ENCODE measurements at regions not wholly inside any gene's neighbourhood (a gene's known extent, or its start where the extent isn't known, plus 50 kb on each side); places are given as distances from the start of the nearest gene placed in this dataset.

- Mint-ChIP-seq H3K4me1 (peaks cover 40% of the 10 kb centered on the region), H3K27ac (no peak overlapping the region), H3K4me3 (no peak overlapping the region), H3K9me3 (no peaks in the 10 kb centered on the region), H3K27me3 (ENCODE audit: low read depth) (peaks cover 13% of the 10 kb centered on the region), H3K36me3 (no peaks in the 10 kb centered on the region)
- DNase-seq (ENCODE audit: low spot score in 2 of 2, unreplicated experiment in 2 of 2) = no peak
- TF ChIP-seq, protein P1, sequence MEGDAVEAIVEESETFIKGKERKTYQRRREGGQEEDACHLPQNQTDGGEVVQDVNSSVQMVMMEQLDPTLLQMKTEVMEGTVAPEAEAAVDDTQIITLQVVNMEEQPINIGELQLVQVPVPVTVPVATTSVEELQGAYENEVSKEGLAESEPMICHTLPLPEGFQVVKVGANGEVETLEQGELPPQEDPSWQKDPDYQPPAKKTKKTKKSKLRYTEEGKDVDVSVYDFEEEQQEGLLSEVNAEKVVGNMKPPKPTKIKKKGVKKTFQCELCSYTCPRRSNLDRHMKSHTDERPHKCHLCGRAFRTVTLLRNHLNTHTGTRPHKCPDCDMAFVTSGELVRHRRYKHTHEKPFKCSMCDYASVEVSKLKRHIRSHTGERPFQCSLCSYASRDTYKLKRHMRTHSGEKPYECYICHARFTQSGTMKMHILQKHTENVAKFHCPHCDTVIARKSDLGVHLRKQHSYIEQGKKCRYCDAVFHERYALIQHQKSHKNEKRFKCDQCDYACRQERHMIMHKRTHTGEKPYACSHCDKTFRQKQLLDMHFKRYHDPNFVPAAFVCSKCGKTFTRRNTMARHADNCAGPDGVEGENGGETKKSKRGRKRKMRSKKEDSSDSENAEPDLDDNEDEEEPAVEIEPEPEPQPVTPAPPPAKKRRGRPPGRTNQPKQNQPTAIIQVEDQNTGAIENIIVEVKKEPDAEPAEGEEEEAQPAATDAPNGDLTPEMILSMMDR (IDR thresholded peaks at IDR 0.05; ENCODE audit: unreplicated experiment) = no peak
Measured at GRCh38 chr15:81747482-81747881, 298.3 kb downstream of the MEX3B start.

GRCh38 chr15:81747026-81747425, 298.8 kb downstream of the MEX3B start:
- H3K27ac Mint-ChIP-seq = no peak overlapping the region
- TF ChIP-seq, protein P1 (IDR thresholded peaks at IDR 0.05; ENCODE audit: unreplicated experiment) = no peak
- H3K4me3 Mint-ChIP-seq = no peak overlapping the region
- H3K9me3 Mint-ChIP-seq = no peaks in the 10 kb centered on the region
- peaks cover 13% of the 10 kb centered on the region for H3K27me3 Mint-ChIP-seq (ENCODE audit: low read depth)
- no peak for DNase-seq (ENCODE audit: low spot score in 2 of 2, unreplicated experiment in 2 of 2)
- H3K36me3 Mint-ChIP-seq = no peaks in the 10 kb centered on the region
- H3K4me1 Mint-ChIP-seq = peaks cover 36% of the 10 kb centered on the region

DNA sequence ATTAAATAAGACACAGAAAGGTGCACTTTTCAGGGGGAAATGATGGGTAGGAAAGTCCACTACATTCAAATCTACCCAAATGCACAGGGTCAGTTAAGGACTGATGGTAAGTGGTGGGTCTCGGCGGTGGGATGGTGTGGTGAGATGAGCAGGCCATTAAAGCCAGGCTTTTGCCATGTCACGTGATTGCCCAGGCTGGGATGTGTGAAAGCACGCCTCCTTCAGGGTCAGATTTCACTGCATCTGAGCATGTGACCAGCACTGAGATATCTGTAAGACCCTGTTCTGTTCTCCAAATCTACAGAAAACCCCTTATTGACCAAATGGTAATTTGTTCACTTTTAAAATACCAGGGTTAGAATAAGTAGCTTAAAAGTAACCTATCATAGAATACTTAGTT, 301.5 kb downstream of the MEX3B start:
- Mint-ChIP-seq H3K27ac (no peak overlapping the region), H3K4me1 (peaks cover 18% of the 10 kb centered on the region), H3K4me3 (no peak overlapping the region), H3K27me3 (ENCODE audit: low read depth) (peaks cover 8% of the 10 kb centered on the region), H3K9me3 (peaks cover 8% of the 10 kb centered on the region), H3K36me3 (peaks cover 8% of the 10 kb centered on the region)
- TF ChIP-seq, protein P1 (IDR thresholded peaks at IDR 0.05; ENCODE audit: unreplicated experiment) = no peak
- DNase-seq (ENCODE audit: low spot score in 2 of 2, unreplicated experiment in 2 of 2) = no peak

DNA sequence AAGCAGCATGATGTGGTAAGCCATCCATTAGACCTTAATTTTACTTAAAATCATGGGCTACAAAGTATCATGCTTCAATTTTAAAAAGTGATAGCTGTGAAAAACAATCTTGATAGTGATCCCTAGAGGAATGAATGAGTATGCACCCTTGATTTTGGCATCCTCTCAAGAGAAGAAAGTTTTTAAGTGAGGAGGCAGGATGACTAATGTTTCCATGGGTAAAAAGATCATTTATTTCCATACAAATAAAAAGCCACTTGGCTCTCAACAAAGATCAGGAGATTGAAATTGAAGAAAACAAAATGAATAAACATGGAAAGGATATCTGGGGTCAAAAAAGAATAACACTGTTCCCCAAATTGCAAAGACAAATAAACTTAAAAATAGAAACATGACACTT, 305.4 kb downstream of the MEX3B start:
- Mint-ChIP-seq H3K27me3 (ENCODE audit: low read depth) (no peaks in the 10 kb centered on the region), H3K4me1 (peaks cover 4% of the 10 kb centered on the region), H3K36me3 (peaks cover 17% of the 10 kb centered on the region), H3K4me3 (no peak overlapping the region), H3K9me3 (peaks cover 18% of the 10 kb centered on the region), H3K27ac (no peak overlapping the region)
- no peak for DNase-seq (ENCODE audit: low spot score in 2 of 2, unreplicated experiment in 2 of 2)
- TF ChIP-seq, protein P1 (IDR thresholded peaks at IDR 0.05; ENCODE audit: unreplicated experiment) = no peak

DNA sequence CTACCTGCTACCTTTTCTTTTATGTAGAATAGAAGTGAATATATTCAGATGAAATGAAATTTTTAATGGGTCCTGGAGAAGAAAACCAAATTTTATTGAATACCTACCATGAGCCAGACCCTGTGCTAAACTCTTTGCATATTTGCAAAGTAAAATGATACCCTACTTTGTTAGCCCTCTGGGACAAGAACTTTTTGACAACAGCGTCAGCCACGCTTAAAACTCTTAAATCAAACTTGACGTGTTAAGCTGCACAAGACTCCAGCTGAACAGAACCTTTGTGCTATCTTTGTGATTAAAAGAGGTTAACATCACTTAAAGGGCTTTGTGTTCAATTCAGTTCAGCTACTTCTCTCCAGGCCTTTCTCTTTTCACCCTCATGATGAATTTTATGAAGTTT, 316.5 kb downstream of the MEX3B start:
- TF ChIP-seq, protein P1 (IDR thresholded peaks at IDR 0.05; ENCODE audit: unreplicated experiment) = no peak
- H3K27me3 Mint-ChIP-seq (ENCODE audit: low read depth) = no peaks in the 10 kb centered on the region
- H3K36me3 Mint-ChIP-seq = peaks cover 15% of the 10 kb centered on the region
- H3K27ac Mint-ChIP-seq = no peak overlapping the region
- H3K4me3 Mint-ChIP-seq = no peak overlapping the region
- DNase-seq (ENCODE audit: low spot score in 2 of 2, unreplicated experiment in 2 of 2) = no peak
- peaks cover 19% of the 10 kb centered on the region for H3K4me1 Mint-ChIP-seq
- peaks cover 26% of the 10 kb centered on the region for H3K9me3 Mint-ChIP-seq

GRCh38 chr15:81728726-81729125, 317.1 kb downstream of the MEX3B start:
- peaks cover 15% of the 10 kb centered on the region for H3K36me3 Mint-ChIP-seq
- no peak overlapping the region for H3K27ac Mint-ChIP-seq

More at GRCh38 chr15:81728726-81729125, 317.1 kb downstream of the MEX3B start:
- Mint-ChIP-seq H3K4me1 (peaks cover 24% of the 10 kb centered on the region), H3K9me3 (peaks cover 28% of the 10 kb centered on the region), H3K27me3 (ENCODE audit: low read depth) (no peaks in the 10 kb centered on the region), H3K4me3 (no peak overlapping the region)
- TF ChIP-seq, protein P1 (IDR thresholded peaks at IDR 0.05; ENCODE audit: unreplicated experiment) = no peak
- no peak for DNase-seq (ENCODE audit: low spot score in 2 of 2, unreplicated experiment in 2 of 2)
